GM12874 (cell line): ENCODE measurements at regions not wholly inside any gene's neighbourhood (a gene's known extent, or its start where the extent isn't known, plus 50 kb on each side); places are given as distances from the start of the nearest gene placed in this dataset.

Source experiments
- CTCF ChIP-seq: IDR thresholded peaks from 2 replicates; pipeline ENCODE4 v1.5.1; 2011; ENCODE audit warnings: low read depth, mild to moderate bottlenecking, control low read depth, low read length, moderate library complexity; ENCODE audit not compliant: insufficient read depth

- no peak for TF ChIP-seq CTCF
Observed at GRCh38 chr9:32248189-32248712, 136.2 kb upstream of the ACO1 start.

- TF ChIP-seq CTCF = peak; percentile 61
Observed at GRCh38 chr9:32251539-32251938, 132.9 kb upstream of the ACO1 start.

GRCh38 chr9:32253731-32254130 is 130.7 kb upstream of the ACO1 start:
- no peak for TF ChIP-seq CTCF

- TF ChIP-seq CTCF = no peak
Observed at GRCh38 chr9:32255026-32255425, 129.4 kb upstream of the ACO1 start.

GRCh38 chr9:32258482-32258881 is 126.0 kb upstream of the ACO1 start:
- no peak for TF ChIP-seq CTCF

GRCh38 chr9:32260151-32260862 is 124.1 kb upstream of the ACO1 start:
- TF ChIP-seq CTCF = no peak

- TF ChIP-seq CTCF = no peak
Observed at GRCh38 chr9:32264170-32264864, 120.1 kb upstream of the ACO1 start.
